Activated effector memory CD4-positive, alpha-beta T cell treated with Interleukin-2 at 50 U/mL for 16 hours (primary cell): ENCODE measurements at regions not wholly inside any gene's neighbourhood (a gene's known extent, or its start where the extent isn't known, plus 50 kb on each side); places are given as distances from the start of the nearest gene placed in this dataset.

Experiments
- DNase-seq: peaks from one replicate; pipeline ENCODE4 v3.0.0-alpha.2; 2020

- no peak for DNase-seq
Observed at GRCh38 chr2:181252262-181253148, 204.7 kb upstream of the ITGA4 start.

- no peak for DNase-seq
Observed at GRCh38 chr2:181253438-181253837, 203.7 kb upstream of the ITGA4 start.

- no peak for DNase-seq
Observed at GRCh38 chr2:181255651-181256050, 201.5 kb upstream of the ITGA4 start.

GRCh38 chr2:181258720-181259119 is 198.5 kb upstream of the ITGA4 start:
- no peak for DNase-seq

GRCh38 chr2:181262782-181263181 is 194.4 kb upstream of the ITGA4 start:
- DNase-seq, result no peak

GRCh38 chr2:181264001-181264400 is 193.2 kb upstream of the ITGA4 start:
- DNase-seq, result no peak

GRCh38 chr2:181264441-181264840 is 192.7 kb upstream of the ITGA4 start:
- DNase-seq, result no peak

- no peak for DNase-seq
Observed at GRCh38 chr2:181266614-181267013, 190.6 kb upstream of the ITGA4 start.

- no peak for DNase-seq
Observed at GRCh38 chr2:181268174-181268867, 188.9 kb upstream of the ITGA4 start.

- no peak for DNase-seq
Observed at GRCh38 chr2:181273986-181274385, 183.2 kb upstream of the ITGA4 start.

GRCh38 chr2:181275643-181276070 is 181.5 kb upstream of the ITGA4 start:
- DNase-seq, result peak; percentile 6

- no peak for DNase-seq
Observed at GRCh38 chr2:181281206-181281832, 175.9 kb upstream of the ITGA4 start.

- no peak for DNase-seq
Observed at GRCh38 chr2:181285116-181285515, 172.1 kb upstream of the ITGA4 start.

- no peak for DNase-seq
Observed at GRCh38 chr2:181289698-181290097, 167.5 kb upstream of the ITGA4 start.

GRCh38 chr2:181290182-181290581 is 167.0 kb upstream of the ITGA4 start:
- no peak for DNase-seq

- no peak for DNase-seq
Observed at GRCh38 chr2:181294979-181295378, 162.2 kb upstream of the ITGA4 start.

- DNase-seq, result peak; percentile 33
Observed at GRCh38 chr2:181300600-181301291, 156.4 kb upstream of the ITGA4 start.

GRCh38 chr2:181304011-181304844 is 153.0 kb upstream of the ITGA4 start:
- no peak for DNase-seq

- peak; percentile 27 for DNase-seq
Observed at GRCh38 chr2:181305301-181306123, 151.7 kb upstream of the ITGA4 start.

GRCh38 chr2:181306785-181307184 is 150.4 kb upstream of the ITGA4 start:
- no peak for DNase-seq
